DOHH2 (cell line): ENCODE measurements at regions not wholly inside any gene's neighbourhood (a gene's known extent, or its start where the extent isn't known, plus 50 kb on each side); places are given as distances from the start of the nearest gene placed in this dataset.

ENCODE experiments used
- H3F3A ChIP-seq: fragments of 200-600 bp; sonication (generic), shearing (Covaris generic); 2 replicates; pipeline ENCODE4 v1.6.0; 2016; ENCODE audit warnings: antibody characterized with exemption, mild to moderate bottlenecking; ENCODE audit not compliant: control insufficient read depth, insufficient read depth
- H3K27ac ChIP-seq: fragments of 200-600 bp; sonication (generic); 2 replicates; pipeline ENCODE4 v1.5.1; 2014; ENCODE audit warnings: low read depth, mild to moderate bottlenecking, low read length, moderate library complexity
- H3K27me3 ChIP-seq: fragments of 200-600 bp; sonication (generic); 2 replicates; pipeline ENCODE4 v1.6.1; 2014; ENCODE audit warnings: mild to moderate bottlenecking, low read length, mixed read lengths; ENCODE audit not compliant: control insufficient read depth
- H3K36me3 ChIP-seq: fragments of 200-600 bp; sonication (generic); 2 replicates; pipeline ENCODE4 v1.6.1; 2014; ENCODE audit warnings: mild to moderate bottlenecking, low read length, moderate library complexity, mixed read lengths; ENCODE audit not compliant: control insufficient read depth
- H3K4me1 ChIP-seq: fragments of 200-600 bp; sonication (generic); 2 replicates; pipeline ENCODE4 v1.6.1; 2014; ENCODE audit warnings: mild to moderate bottlenecking, low read length, mixed read lengths; ENCODE audit not compliant: control insufficient read depth
- H3K4me2 ChIP-seq: fragments of 200-600 bp; sonication (generic); 2 replicates; pipeline ENCODE4 v1.6.0; 2014; ENCODE audit warnings: mild to moderate bottlenecking, low read length, moderate library complexity
- H3K4me3 ChIP-seq: fragments of 200-600 bp; sonication (generic); 2 replicates; pipeline ENCODE4 v1.5.1; 2014; ENCODE audit warnings: mild to moderate bottlenecking, low read length, mixed read lengths
- H3K79me2 ChIP-seq: fragments of 200-600 bp; sonication (generic); 2 replicates; pipeline ENCODE4 v1.6.1; 2014; ENCODE audit warnings: mild to moderate bottlenecking, low read length, mixed read lengths; ENCODE audit not compliant: control insufficient read depth
- H3K9me2 ChIP-seq: fragments of 200-600 bp; sonication (generic); replicated peaks from 2 replicates; pipeline ENCODE4 v1.6.1; 2014; ENCODE audit warnings: mild to moderate bottlenecking, low read length, mixed read lengths; ENCODE audit not compliant: control insufficient read depth
- H3K9me3 ChIP-seq: fragments of 200-600 bp; sonication (generic); 2 replicates; pipeline ENCODE4 v1.6.1; 2014; ENCODE audit warnings: antibody characterized with exemption, low read length, mixed read lengths; ENCODE audit not compliant: control insufficient read depth, insufficient read depth
- H4K20me1 ChIP-seq: fragments of 200-600 bp; sonication (generic); 2 replicates; pipeline ENCODE4 v1.6.0; 2014; ENCODE audit warnings: low read depth, mild to moderate bottlenecking, antibody characterized with exemption, low read length, moderate library complexity; ENCODE audit not compliant: control insufficient read depth, insufficient read depth
- EZH2phosphoT487 ChIP-seq: fragments of 200-600 bp; sonication (generic); IDR thresholded peaks from 2 replicates; pipeline ENCODE4 v1.6.1; 2017; ENCODE audit warnings: borderline replicate concordance, mild to moderate bottlenecking, antibody characterized with exemption, low read length, moderate library complexity, mixed read lengths
- TF ChIP-seq, protein P1 (sequence below): fragments of 200-600 bp; sonication (generic); IDR thresholded peaks from one replicate; pipeline ENCODE4 v1.5.1; 2014; ENCODE audit warnings: antibody characterized with exemption, mild to moderate bottlenecking, low read depth, low read length; ENCODE audit not compliant: poor library complexity, severe bottlenecking

DNA sequence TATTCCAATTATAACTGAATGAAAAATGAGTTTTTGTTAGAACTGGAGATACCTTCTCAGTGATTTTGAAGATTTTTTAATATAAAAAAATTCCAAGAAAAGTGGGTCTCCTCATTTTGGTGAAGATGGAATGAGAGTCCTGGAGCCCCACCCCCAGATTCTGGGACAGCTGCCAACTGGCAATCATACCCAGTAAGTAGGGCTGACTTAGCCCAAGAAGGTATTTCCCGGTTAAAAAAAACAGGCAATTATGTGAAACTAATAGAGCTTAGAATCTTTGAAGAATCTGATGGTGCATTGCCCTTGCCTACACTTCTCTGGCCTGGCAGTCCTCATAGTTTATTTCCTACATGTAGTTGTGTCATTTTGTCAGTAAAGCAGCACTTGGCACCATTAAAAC lies 52.8 kb upstream of the VWDE start:
- Histone ChIP-seq H3K36me3 (no peaks in the 10 kb centered on the region), H3K4me3 (no peak overlapping the region), H3K79me2 (no peaks in the 10 kb centered on the region), H3K27ac (no peak overlapping the region), H3K9me3 (no peaks in the 10 kb centered on the region), H3K9me2 (no peaks in the 10 kb centered on the region), H3F3A (no peaks in the 10 kb centered on the region), H3K4me1 (no peaks in the 10 kb centered on the region), H4K20me1 (no peaks in the 10 kb centered on the region), H3K27me3 (no peaks in the 10 kb centered on the region), H3K4me2 (no peak overlapping the region)
- TF ChIP-seq, protein P1, sequence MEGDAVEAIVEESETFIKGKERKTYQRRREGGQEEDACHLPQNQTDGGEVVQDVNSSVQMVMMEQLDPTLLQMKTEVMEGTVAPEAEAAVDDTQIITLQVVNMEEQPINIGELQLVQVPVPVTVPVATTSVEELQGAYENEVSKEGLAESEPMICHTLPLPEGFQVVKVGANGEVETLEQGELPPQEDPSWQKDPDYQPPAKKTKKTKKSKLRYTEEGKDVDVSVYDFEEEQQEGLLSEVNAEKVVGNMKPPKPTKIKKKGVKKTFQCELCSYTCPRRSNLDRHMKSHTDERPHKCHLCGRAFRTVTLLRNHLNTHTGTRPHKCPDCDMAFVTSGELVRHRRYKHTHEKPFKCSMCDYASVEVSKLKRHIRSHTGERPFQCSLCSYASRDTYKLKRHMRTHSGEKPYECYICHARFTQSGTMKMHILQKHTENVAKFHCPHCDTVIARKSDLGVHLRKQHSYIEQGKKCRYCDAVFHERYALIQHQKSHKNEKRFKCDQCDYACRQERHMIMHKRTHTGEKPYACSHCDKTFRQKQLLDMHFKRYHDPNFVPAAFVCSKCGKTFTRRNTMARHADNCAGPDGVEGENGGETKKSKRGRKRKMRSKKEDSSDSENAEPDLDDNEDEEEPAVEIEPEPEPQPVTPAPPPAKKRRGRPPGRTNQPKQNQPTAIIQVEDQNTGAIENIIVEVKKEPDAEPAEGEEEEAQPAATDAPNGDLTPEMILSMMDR: no peak
- TF ChIP-seq EZH2phosphoT487: no peak

DNA sequence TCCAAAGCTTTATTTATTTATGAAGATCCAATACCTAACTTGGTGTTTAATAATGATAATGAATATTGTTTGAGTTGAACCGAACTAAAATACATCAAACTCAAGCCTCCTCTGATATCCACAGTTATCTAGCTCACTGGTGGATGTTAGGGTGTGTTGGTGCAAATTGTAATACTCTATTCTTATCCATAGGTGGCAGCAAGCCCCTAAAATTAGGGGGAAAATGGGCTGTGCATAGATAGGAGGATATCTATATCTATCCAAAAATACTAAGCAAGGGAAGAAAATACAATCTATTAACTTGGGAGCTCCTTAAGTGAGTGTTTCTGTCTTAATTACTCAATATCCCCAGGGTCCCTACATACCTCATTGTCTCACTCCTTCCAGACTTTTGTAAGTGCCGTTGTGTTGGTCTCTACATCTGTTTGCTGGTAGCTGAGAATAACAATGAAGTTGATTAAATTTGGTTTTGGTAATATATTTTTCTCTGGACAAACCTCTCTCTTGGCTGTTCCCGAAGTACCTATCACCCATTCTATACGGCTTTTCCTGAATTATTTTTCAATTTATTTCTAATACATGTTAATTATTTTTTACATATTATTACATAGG lies 55.0 kb upstream of the VWDE start:
- Histone ChIP-seq H3K4me1 (no peaks in the 10 kb centered on the region), H3F3A (no peaks in the 10 kb centered on the region), H3K9me2 (no peaks in the 10 kb centered on the region), H3K79me2 (no peaks in the 10 kb centered on the region), H3K4me2 (no peak overlapping the region), H4K20me1 (no peaks in the 10 kb centered on the region), H3K27me3 (no peaks in the 10 kb centered on the region), H3K9me3 (no peaks in the 10 kb centered on the region), H3K4me3 (no peak overlapping the region), H3K36me3 (no peaks in the 10 kb centered on the region), H3K27ac (no peak overlapping the region)
- TF ChIP-seq, protein P1: peak; percentile 78
- no peak for TF ChIP-seq EZH2phosphoT487

DNA sequence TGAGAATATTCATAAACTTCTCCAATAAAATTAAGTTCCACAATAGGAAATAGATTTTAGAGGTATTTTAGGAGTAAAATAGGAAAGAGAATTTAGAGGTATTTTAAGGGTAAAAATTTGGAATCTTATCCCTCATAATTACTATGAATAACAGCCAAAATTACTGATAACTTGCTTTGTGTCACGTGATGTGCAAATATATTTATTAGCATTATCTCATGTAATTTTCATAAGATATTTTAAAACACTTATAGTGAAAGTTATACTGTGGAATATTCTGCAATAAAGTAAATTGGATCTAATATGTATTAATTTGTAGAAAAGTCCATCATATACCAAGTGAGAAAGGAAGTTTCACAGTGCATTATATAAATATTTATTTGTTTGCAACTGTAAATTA lies 64.2 kb upstream of the VWDE start:
- Histone ChIP-seq H3K4me2 (no peak overlapping the region), H3F3A (no peaks in the 10 kb centered on the region), H3K27ac (no peak overlapping the region), H3K9me3 (no peaks in the 10 kb centered on the region), H3K9me2 (no peaks in the 10 kb centered on the region), H3K79me2 (no peaks in the 10 kb centered on the region), H3K4me3 (no peak overlapping the region), H3K27me3 (no peaks in the 10 kb centered on the region), H3K4me1 (no peaks in the 10 kb centered on the region), H4K20me1 (no peaks in the 10 kb centered on the region), H3K36me3 (no peaks in the 10 kb centered on the region)
- TF ChIP-seq, protein P1: no peak
- no peak for TF ChIP-seq EZH2phosphoT487

DNA sequence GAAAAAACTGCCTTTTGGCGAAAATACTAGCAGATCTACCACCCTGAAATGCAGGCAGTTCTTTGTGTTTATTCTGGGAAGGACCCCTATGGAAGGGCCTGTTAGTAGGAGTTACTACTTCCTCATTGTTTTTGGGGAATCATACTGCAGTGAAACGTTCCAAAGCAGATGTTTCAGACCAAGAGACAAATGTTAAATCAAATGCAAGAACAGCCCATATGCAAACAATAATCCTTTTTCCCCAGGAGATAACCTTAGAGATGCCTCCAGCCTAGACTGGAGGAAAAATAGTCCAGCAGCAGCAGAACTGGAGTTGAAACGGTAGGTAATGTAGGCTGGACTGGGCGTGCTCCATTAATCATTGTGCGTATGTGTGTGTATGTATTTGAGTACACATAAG lies 65.9 kb upstream of the VWDE start:
- H3K4me3 ChIP-seq: no peak overlapping the region
- H3K27me3 ChIP-seq: no peaks in the 10 kb centered on the region
- no peaks in the 10 kb centered on the region for H3K9me3 ChIP-seq
- no peaks in the 10 kb centered on the region for H3K79me2 ChIP-seq
- H3F3A ChIP-seq: no peaks in the 10 kb centered on the region
- no peak overlapping the region for H3K27ac ChIP-seq
- H3K9me2 ChIP-seq: no peaks in the 10 kb centered on the region
- no peak overlapping the region for H3K4me2 ChIP-seq
- H4K20me1 ChIP-seq: no peaks in the 10 kb centered on the region
- no peaks in the 10 kb centered on the region for H3K36me3 ChIP-seq
- H3K4me1 ChIP-seq: no peaks in the 10 kb centered on the region
- no peak for TF ChIP-seq EZH2phosphoT487
- TF ChIP-seq, protein P1: no peak
